NCI-H510A (cell line): ENCODE measurements at regions not wholly inside any gene's neighbourhood (a gene's known extent, or its start where the extent isn't known, plus 50 kb on each side); places are given as distances from the start of the nearest gene placed in this dataset.

Source experiments
- DNase-seq: peaks from one replicate; lab custom pipeline; 2025; lab: John Stamatoyannopoulos, UW

DNA sequence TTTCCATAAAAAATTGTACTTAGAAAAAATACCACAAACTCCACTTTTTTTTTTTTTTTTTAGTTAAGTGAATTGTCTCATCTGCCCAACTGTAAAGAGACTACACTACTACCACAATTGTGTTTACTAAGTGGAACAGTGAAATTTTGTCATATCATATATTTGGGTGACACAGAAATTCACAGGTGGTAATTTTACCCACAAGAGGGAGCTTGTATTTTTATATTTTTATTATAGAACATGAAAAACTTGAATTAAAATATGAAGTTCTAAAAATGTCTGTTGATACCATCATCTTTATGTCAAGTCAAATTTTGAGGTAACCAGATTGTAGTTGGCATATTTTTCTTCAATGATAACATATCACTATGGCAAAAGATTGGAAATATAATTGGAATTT is 329.4 kb upstream of the SOX5 start:
- no peak for DNase-seq

GRCh38 chr12:24270965-24271364 is 321.5 kb upstream of the SOX5 start:
- no peak for DNase-seq

DNA sequence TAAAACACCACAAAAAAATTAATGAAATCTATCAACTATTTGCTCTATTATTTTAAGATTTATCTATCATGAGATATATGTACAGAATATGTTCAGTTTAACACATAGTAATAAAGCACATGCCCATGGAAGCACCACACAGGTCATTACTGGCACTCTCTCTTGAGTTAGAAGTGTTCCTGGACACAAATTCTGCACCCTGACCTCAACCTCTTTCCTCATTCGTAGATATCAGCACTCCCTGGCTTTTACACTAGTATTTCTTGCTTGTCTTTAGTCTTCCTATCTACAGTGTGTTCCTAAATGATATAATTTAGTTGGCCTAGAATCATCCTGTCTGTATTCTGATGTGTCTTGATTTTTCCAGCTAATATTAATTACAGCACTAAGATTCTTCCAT is 321.0 kb upstream of the SOX5 start:
- no peak for DNase-seq

- DNase-seq = no peak
Observed at GRCh38 chr12:24268663-24269186, 319.3 kb upstream of the SOX5 start.

DNA sequence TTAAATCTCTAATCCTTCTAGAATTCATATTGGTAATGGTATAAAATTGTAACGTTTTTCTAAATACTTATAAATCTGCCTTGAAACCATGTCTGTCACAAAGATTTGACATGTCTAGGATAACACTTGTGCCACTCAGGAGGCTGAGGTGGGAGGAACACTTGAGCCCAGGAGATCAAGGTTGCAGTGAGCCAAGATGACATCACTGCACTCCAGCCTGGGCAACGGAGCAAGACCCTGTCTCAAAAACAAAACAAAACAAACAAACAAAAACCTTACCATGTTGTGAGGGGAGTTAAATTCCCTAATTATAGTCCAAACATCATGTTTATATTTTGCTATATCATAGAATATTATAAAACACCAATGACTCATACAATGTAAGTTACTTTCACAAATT is 317.5 kb upstream of the SOX5 start:
- DNase-seq = no peak

DNA sequence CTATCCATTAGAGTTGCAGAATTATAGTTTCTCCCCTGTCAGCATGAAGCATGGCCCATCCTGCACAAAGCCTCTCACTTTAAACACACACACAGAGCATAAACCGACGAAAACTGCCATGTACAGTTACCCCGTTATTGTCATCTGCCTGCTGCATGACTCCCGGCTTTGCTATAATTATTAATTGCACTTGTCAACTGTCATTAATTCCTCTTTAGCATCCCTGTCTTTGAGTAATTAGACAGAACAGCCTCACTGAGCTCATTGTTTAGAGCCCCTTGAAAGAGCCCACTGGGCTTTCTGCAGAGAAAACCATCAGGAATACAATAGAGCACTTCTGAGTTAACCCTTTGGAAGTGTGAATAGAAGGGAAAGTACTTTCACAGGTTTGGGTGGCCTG is 307.2 kb upstream of the SOX5 start:
- no peak for DNase-seq

GRCh38 chr12:24255920-24256665 is 306.6 kb upstream of the SOX5 start:
- DNase-seq = no peak

DNA sequence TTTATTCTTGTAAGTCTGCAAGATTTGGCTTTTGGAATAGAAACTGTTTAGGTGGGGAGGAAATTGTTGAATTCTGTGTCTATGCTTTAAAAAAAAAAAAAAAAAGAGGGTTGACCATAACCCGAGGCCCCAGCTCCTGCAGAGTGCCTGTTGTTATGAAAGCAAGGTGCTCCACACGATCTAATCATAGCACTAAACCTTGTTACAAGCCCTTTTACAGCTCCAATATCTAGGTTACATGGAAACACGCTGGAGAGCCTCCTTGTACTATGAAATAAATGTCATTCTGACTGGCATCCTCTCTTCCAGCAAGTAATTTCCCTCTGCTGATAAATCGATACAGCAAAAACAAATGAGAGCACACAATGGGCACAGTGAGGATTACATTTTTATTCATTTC is 303.1 kb upstream of the SOX5 start:
- DNase-seq = no peak

GRCh38 chr12:24246934-24247333 is 297.5 kb upstream of the SOX5 start:
- no peak for DNase-seq

- DNase-seq = no peak
Observed at GRCh38 chr12:24246376-24246775, 296.9 kb upstream of the SOX5 start.

DNA sequence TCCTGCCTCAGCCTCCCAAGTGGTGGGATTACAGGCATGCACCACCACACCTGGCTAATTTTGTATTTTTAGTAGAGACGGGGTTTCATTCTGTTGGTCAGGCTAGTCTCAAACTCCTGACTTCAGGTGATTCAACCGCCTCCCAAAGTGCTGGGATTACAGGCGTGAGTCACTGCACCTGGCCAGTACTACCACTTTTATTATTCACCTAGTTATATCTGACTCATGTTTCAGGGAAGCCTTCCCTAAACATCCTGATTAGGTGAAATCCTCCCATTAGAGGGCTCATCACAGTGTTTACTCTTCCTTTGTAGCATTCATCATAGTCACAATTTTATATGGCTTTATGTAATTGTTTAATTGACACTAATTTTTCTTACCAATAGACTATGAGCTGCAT is 295.3 kb upstream of the SOX5 start:
- no peak for DNase-seq

DNA sequence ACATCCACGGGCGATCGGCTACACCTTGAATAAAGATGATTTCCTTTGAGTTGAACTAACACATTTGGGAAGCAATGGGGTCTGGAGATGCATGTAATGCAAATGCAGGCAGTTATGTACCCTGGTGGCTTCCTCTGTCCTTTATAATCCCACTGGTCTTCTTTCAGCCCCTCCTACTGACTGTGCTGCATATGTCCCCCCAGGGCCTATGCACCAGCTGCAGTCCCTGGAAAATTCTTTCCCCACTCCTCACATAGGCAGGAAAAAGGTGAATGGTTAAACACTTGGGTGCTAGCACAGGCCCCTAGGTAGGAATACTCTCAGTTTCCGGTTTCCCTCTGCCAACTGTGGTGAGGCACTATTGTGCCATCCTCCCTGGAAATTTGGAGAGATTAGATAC is 294.8 kb upstream of the SOX5 start:
- DNase-seq = no peak

DNA sequence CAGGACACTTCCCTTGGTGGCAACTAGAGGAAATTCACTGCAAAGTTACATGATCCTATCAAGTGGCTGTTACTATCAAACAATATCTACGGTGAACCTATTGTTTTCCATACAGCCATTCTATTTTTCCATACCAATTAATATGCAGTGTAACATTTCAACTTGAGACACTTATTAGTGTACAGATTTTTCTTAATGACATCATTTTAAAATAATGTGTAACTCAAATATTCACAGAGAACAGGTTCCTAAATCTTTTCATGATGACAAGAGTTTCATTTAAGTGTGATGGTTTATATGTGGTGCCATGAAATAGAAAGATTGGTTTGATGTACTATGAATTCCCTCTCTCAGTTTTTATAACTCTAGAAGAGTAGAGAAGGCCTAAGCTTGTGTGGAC is 291.2 kb upstream of the SOX5 start:
- DNase-seq = no peak

GRCh38 chr12:24233519-24234246 is 284.2 kb upstream of the SOX5 start:
- DNase-seq = no peak

DNA sequence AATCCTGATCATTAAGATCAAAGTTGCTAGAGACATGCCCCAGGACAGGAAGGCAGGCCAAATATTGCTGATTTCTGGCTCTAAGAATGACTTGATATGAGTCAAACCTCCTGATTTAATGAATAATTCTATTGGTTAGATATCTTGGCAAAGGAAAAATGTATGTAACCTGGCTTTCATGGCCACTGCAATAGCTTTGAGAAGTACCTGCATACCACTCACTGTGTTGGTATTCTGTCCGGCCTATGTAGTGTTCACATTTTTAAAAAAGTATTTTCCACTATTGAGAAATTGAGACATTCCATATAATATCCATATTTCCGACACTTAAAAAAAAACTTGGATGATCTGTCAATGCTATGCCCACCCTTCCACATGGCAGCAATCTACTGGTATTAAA is 283.1 kb upstream of the SOX5 start:
- no peak for DNase-seq

DNA sequence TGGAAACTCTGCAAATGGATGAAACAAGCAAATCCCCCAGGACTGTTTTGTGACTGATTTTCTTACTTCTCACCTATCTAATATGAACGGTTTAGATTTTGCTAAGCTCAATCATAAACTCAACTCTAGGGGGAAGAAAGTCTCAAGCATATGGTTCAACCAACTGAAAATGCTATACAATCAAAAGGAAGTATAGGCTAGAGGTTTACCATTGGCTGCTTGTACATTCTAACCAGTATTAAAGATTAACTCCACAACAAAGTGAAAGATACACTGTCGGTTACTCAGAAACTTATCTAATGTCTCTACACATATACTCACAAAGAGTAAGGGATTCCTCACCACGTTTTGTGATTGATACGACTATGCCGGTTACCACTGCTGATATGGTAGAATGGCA is 281.8 kb upstream of the SOX5 start:
- DNase-seq = no peak

- no peak for DNase-seq
Observed at GRCh38 chr12:24230061-24230701, 280.7 kb upstream of the SOX5 start.

DNA sequence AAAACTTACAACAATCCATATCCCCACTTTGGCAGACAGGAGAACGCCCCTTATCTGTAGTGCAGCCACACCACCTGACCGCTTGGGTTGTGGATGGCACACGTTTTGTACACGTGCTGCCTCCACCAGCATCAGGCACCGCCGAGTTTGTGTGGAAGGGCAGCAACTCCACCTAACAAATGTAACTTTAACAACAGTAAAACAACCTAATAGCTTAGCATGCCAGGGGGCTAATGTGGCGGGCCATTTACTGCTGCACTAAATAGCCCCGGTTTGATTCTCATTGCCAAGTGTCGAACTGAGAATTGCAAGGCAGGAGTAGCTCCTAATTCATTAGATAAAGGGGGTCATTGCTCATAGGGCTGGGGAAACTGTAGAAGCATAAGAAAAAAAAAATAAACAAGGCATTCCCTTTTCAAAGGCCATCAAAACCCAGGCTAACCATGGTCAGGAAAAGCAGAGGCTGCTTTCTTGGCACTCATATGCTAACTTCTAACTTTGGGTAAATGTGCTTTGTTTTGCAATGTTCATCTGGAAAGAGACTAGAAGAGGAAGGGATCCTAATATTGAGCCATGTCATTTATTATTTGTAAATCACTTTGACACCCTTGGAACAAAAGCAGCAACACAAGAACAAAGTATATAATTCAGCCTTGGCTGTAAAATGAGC is 279.7 kb upstream of the SOX5 start:
- DNase-seq = no peak

DNA sequence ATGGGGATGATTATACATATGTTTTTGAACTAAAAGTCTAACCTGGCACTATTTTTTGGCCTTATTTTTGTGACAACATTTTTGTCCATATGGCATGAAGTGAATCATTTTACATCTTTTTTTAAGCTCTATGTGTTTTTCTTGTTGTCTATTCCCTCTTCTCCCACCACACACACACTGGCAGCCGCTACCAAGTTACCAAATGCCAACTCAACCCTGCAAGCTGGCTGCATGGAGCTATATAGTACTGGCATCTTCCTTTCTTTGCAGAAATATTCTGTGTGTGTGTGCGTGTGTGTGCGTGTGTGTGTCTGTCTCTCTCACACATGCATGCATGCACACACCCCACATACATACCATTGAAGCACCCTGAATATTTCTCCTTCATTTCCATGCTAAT is 278.9 kb upstream of the SOX5 start:
- no peak for DNase-seq

- DNase-seq = no peak
Observed at GRCh38 chr12:24227551-24227950, 278.1 kb upstream of the SOX5 start.

DNA sequence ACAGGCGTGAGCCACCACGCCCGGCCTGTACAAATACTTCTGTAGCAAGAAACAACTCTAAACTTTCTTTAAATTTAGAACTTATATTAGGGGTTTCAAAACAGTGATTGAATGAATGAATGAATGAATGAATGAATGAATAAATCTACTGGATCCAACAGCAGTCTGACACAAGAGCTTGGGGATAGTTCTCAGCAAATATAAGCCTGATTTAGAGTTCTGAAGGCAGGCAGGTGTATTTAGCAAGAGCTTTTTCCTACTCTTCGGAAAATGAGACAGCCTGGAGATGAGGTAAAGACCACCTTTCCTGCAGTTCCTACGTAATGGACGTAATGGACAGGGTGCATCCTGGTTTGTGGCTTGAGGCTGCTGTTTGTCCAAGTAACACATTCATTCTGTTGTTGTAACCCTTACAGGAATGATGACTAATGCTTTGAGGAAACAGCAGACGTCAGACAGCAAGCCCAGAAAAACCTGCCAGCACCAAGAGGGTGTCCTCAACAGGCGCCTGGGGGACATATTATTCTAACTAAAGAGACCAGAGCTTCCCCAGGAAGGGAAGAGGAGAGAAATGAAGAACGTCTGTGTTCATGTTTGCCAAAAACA is 277.4 kb upstream of the SOX5 start:
- no peak for DNase-seq

DNA sequence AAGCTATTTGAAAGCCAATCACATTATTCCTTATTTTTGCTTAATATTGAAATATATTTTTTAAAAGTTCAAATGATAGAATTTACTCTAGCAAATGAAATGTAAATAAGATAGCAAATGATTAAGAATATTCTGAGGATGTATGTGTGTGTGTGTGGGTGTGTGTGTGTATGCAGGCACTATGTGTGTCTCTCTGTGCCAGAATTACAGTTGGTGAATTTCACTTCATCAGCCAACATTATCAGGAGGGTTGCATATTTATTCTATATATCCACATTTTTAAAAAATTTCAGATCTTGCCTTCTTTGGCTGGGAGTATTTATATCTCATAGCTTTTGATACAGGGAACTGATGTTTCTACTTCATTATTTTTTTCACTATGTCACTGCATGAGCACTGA is 274.9 kb upstream of the SOX5 start:
- DNase-seq = no peak
